ENCODE measurements at regions not wholly inside any gene's neighbourhood (a gene's known extent, or its start where the extent isn't known, plus 50 kb on each side); places are given as distances from the start of the nearest gene placed in this dataset.

DNA sequence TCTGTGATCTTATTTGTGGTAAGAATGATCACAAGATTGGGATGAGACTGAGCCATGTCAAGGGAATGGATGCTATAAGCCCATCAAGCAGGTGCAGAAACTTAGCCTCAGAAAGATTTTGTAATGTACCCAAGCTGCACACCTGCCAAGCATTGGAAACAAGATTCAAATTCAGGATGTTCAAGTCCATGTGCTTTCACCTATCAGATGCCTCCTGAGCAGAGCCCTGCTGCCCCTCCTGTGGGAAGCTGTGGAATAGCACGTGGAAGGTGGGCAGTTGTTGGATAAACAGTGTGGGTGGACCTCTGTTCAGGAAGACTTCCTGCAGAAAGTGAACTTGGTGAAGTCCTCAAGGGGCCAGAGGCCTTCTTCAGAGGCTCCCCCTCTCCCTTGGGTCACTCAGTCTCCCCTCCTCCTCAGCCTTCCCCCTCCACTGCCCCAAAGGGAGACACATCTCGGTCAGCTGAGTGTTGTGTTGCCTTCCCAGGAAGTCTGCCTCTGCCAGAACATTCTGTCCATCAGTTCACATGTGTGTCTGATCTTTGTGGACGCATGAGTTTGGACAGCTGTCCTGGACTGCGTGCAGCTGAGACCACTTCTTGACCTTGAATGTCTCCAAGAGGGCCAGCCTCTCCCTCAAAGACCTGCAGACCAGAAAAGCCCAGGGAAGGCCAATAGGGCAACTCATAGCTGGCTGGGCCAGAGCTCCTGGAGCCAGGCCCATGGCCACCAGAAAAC is 186.1 kb downstream of the INHBB start:
- TF ChIP-seq CTCF (IDR thresholded peaks at IDR 0.05) (no peak), EZH2 (IDR thresholded peaks at IDR 0.05) (no peak), EZH2phosphoT487 (IDR thresholded peaks at IDR 0.05) (no peak)
